Stomach (tissue), 8 donors: ENCODE measurements at regions not wholly inside any gene's neighbourhood (a gene's known extent, or its start where the extent isn't known, plus 50 kb on each side); places are given as distances from the start of the nearest gene placed in this dataset.
A peak's percentile ranks its signal among the peaks of the same experiment; 100 is the strongest.
"Not testable (repeated sequence)": the region's sequence is repeated elsewhere in the genome, so short reads cannot be mapped to it uniquely, and the experiment has no call there.

Experiments
- DNase-seq, 2 donors: peaks; one replicate each; pipeline versions ENCODE4 v3.0.0 to v3.0.0-alpha.2; 2013 to 2019
- H3K27ac ChIP-seq, 5 donors: fragments of 200-600 bp in 4 of 5; sonication (generic) in 4 of 5; one replicate each; pipeline ENCODE4 v1.5.1; 2013 to 2019; ENCODE audit warnings: mild to moderate bottlenecking in 1 of 5, moderate library complexity in 1 of 5
- H3K27me3 ChIP-seq, 3 donors: fragments of 200-600 bp; sonication (generic); one replicate each; pipeline ENCODE4 v1.5.1; 2017 to 2019; ENCODE audit warnings: mixed run types in 1 of 3
- H3K36me3 ChIP-seq, 4 donors: fragments of 200-600 bp; sonication (generic); 1 replicate in 3 of 4; 2 replicates in 1 of 4; pipeline ENCODE4 v1.5.1; 2016 to 2019
- H3K4me1 ChIP-seq, 4 donors: fragments of 200-600 bp; sonication (generic); one replicate each; pipeline ENCODE4 v1.5.1; 2016 to 2019
- H3K4me3 ChIP-seq, 4 donors: fragments of 200-600 bp; sonication (generic) in 3 of 4; one replicate each; pipeline ENCODE4 v1.5.1; 2016 to 2019; ENCODE audit warnings: mild to moderate bottlenecking in 1 of 4
- H3K9me3 ChIP-seq, 4 donors: fragments of 200-600 bp; sonication (generic); one replicate each; pipeline ENCODE4 v1.5.1; 2016 to 2019
- EP300 ChIP-seq: sonication (generic); formaldehyde crosslinking; IDR thresholded peaks from one replicate; pipeline ENCODE4 v1.6.1; 2017; ENCODE audit warnings: antibody characterized with exemption
- POLR2A ChIP-seq, 4 donors: fragments of 450-650 bp; IDR thresholded peaks; one replicate each; pipeline ENCODE4 v1.6.1; 2016; ENCODE audit warnings: antibody characterized with exemption in 4 of 4, control low read depth in 2 of 4, mild to moderate bottlenecking in 1 of 4, moderate library complexity in 1 of 4
- POLR2AphosphoS5 ChIP-seq, 3 donors: sonication (generic); formaldehyde crosslinking; IDR thresholded peaks; one replicate each; pipeline ENCODE4 v1.6.1; 2016; ENCODE audit warnings: antibody characterized with exemption in 3 of 3
- WGBS, 5 donors: extraction: QIAGEN DNeasy Blood & Tissue Kit in 3 of 5; methylation state at CpG; one replicate each; pipeline versions ENCODE4 v1.1.5 to v1.1.7; 2013 to 2018; 5-methylcytosine and 5-hydroxymethylcytosine counted together
- intact Hi-C: fragments of 100-400 bp; cut with DNase I; formaldehyde crosslinking; loops from one replicate; pipeline ENCODE4 v1.15.1; 2023; ENCODE audit warnings: low total_unique reads
- TF ChIP-seq, protein P1 (sequence below), 7 experiments: fragments of 450-650 bp in 4 of 7; fragments of 200-600 bp in 3 of 7; sonication (generic) in 3 of 7; IDR thresholded peaks; one replicate each; pipeline ENCODE4 v1.5.1; 2016 to 2019; ENCODE audit warnings: antibody characterized with exemption in 7 of 7, control low read depth in 2 of 7, mild to moderate bottlenecking in 1 of 7
- donor health status: healthy with polysubstance abuse.
- donor health status: Bipolar disorder and iron deficiency.
- donor health status: healthy.

DNA sequence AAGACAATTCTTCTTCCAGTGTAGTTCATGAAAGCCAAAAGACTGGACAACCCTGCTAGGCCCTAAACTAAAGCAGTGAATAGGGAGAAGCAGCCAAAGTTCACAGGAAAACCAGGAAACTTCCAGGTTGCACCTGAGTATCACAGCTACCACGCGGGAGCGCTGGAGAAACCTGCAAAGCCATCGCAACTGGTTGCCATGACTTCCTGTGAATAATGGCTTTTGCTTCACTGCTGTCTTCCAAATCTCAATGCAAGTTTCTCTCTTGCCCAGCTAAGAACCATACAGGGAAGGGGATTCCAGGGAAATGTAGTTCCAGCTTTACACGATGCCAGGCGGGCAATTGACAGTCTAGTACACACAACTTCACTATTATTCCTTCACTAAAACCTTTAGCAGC is 114.1 kb downstream of the GXYLT1 start:
- H3K27me3 ChIP-seq, result no peaks in the 10 kb centered on the region
- no peaks in the 10 kb centered on the region for H3K9me3 ChIP-seq
- no peak overlapping the region for H3K4me3 ChIP-seq
- DNase-seq, result no peak
- WGBS, 5 donors, result 90 to 97% (median 93%) methylated on average over 6 of the region's 6 CpGs
- no peak overlapping the region for H3K27ac ChIP-seq
- no peaks in the 10 kb centered on the region for H3K4me1 ChIP-seq
- H3K36me3 ChIP-seq, result no peaks in the 10 kb centered on the region
- intact Hi-C loops, result no loop called here
- TF ChIP-seq EP300 (no peak), POLR2A (IDR thresholded peaks at IDR 0.05) (no peak), POLR2AphosphoS5 (IDR thresholded peaks at IDR 0.05) (no peak)
- TF ChIP-seq, protein P1, sequence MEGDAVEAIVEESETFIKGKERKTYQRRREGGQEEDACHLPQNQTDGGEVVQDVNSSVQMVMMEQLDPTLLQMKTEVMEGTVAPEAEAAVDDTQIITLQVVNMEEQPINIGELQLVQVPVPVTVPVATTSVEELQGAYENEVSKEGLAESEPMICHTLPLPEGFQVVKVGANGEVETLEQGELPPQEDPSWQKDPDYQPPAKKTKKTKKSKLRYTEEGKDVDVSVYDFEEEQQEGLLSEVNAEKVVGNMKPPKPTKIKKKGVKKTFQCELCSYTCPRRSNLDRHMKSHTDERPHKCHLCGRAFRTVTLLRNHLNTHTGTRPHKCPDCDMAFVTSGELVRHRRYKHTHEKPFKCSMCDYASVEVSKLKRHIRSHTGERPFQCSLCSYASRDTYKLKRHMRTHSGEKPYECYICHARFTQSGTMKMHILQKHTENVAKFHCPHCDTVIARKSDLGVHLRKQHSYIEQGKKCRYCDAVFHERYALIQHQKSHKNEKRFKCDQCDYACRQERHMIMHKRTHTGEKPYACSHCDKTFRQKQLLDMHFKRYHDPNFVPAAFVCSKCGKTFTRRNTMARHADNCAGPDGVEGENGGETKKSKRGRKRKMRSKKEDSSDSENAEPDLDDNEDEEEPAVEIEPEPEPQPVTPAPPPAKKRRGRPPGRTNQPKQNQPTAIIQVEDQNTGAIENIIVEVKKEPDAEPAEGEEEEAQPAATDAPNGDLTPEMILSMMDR (IDR thresholded peaks at IDR 0.05), result no peak

DNA sequence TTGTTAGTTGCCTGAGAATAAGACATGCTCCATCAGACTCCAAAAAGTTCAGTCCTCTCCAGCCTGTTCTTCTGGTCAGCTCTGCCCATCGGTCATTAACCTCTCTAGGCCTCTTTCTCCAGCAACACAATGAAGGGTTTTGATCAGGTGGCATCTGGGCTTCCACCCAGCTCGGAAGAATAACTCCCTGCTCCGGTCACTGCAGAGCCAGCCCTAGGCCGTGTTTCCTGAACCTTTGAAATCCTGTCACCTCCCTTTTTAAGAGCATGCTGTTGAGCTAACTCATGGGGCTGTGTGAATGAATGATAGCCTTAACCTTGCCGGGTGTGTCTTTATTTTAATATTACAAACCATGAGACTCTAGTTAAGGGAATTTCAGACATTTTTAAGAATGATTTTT is 117.1 kb downstream of the GXYLT1 start:
- no peaks in the 10 kb centered on the region for H3K9me3 ChIP-seq
- no peak overlapping the region for H3K4me3 ChIP-seq
- DNase-seq, result no peak
- no peaks in the 10 kb centered on the region for H3K27me3 ChIP-seq
- no peaks in the 10 kb centered on the region for H3K36me3 ChIP-seq
- H3K4me1 ChIP-seq, result peaks cover 0 to 9% (median 3%) of the 10 kb centered on the region in 4 donors
- TF ChIP-seq POLR2A (IDR thresholded peaks at IDR 0.05) (no peak), POLR2AphosphoS5 (IDR thresholded peaks at IDR 0.05) (no peak), EP300 (no peak)
- TF ChIP-seq, protein P1 (IDR thresholded peaks at IDR 0.05), result no peak
- 70 to 84% (median 81%) methylated on average over 5 of the region's 5 CpGs for WGBS, 5 donors
- intact Hi-C loops, result loop anchor here (5.0 kb wide), 1 partner anchor 1080 kb away; no protein-coding TSS in a partner anchor
- H3K27ac ChIP-seq, result no peak overlapping the region

GRCh38 chr12:42024495-42024830 is 120.2 kb downstream of the GXYLT1 start:
- WGBS, 5 donors, result 14 to 20% (median 17%) methylated on average over 3 of the region's 3 CpGs
- H3K27ac ChIP-seq, result no peak overlapping the region

DNA sequence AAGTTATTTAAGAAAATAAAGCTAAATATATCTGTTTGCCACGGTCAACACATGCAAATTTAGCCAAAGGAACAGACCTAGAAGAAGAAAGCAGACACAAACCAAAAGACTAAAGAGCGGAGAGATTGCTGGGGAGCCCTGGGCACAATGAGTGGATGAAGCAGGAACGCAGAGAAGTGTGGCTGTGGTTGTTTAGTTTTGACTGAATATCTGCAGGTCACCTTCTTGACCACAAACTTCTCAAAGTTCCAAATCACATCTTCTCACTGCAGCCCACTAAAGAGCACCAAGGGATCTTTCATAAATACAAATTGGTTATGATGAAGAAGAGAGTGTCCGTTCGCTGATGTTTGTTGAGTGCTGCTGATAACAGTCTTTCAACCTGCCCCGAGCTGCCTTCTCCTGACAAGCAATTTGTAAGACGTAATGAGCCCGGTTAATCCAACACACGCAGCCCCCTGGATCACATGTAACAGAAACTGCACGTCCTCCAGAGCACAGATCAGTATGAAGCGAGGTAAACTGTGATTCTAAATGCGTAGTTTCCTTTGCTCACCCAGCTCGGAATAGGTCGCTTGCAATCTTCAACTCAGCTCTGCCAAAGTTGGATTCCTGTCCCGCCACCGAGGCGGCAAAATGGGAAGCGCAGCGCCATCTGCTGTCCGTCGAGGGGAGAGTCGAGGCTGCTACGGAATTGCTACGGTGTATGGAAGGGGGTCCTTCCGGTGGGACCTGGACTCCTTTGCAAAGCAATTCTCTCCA is 120.8 kb downstream of the GXYLT1 start:
- Histone ChIP-seq H3K4me1 (peaks cover 0 to 9% (median 3%) of the 10 kb centered on the region in 4 donors), H3K4me3 (peak overlapping the region; percentile 37 to 43 (median 39)), H3K27ac (no peak overlapping the region), H3K9me3 (no peaks in the 10 kb centered on the region), H3K27me3 (no peaks in the 10 kb centered on the region), H3K36me3 (no peaks in the 10 kb centered on the region)
- intact Hi-C loops, result loop anchor here (5.0 kb wide), 2 partner anchors 337 to 747 kb away; no protein-coding TSS in a partner anchor
- TF ChIP-seq POLR2AphosphoS5 (IDR thresholded peaks at IDR 0.05) (peak in 1 of 3 donors; percentile 22), POLR2A (IDR thresholded peaks at IDR 0.05) (no peak)
- TF ChIP-seq, protein P1 (IDR thresholded peaks at IDR 0.05), result peak in 5 of 7 experiments; percentile 75 to 94 (median 85)
- WGBS, 5 donors, result 7 to 12% (median 11%) methylated on average over 25 of the region's 25 CpGs
- DNase-seq, result peak; percentile 73 to 93

More at GRCh38 chr12:42024495-42024830, 120.2 kb downstream of the GXYLT1 start:
- TF ChIP-seq EP300 (no peak), POLR2AphosphoS5 (IDR thresholded peaks at IDR 0.05) (no peak), POLR2A (IDR thresholded peaks at IDR 0.05) (no peak)
- TF ChIP-seq, protein P1 (IDR thresholded peaks at IDR 0.05), result no peak
- Histone ChIP-seq H3K9me3 (no peaks in the 10 kb centered on the region), H3K36me3 (no peaks in the 10 kb centered on the region), H3K4me3 (peak overlapping the region in 3 of 4 donors; percentile 38 to 43 (median 40)), H3K27me3 (no peaks in the 10 kb centered on the region), H3K4me1 (peaks cover 0 to 9% (median 3%) of the 10 kb centered on the region in 4 donors)
- no peak for DNase-seq
- intact Hi-C loops, result loop anchor here (5.0 kb wide), 2 partner anchors 337 to 747 kb away; no protein-coding TSS in a partner anchor

DNA sequence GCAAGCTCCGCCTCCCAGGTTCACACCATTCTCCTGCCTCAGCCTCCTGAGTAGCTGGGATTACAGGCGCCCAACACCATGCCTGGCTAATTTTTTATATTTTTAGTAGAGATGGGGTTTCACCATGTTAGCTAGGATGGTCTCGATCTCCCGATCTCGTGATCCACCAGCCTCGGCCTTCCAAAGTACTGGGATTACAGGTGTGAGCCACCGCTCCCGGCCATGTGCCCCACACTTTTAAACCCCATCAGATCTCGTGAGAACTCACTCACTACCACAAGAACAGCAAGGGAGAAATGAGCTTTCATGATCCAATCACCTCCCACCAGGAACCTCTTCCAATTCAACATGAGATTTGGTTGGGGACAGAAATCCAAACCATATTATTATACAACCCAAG is 122.7 kb downstream of the GXYLT1 start:
- H3K4me1 ChIP-seq, DNase-seq, H3K4me3 ChIP-seq, H3K27ac ChIP-seq, H3K9me3 ChIP-seq, H3K27me3 ChIP-seq, H3K36me3 ChIP-seq: not testable (repeated sequence)
- WGBS, 5 donors, result 89 to 95% (median 94%) methylated on average over 9 of the region's 9 CpGs
- intact Hi-C loops, result loop anchor here (5.0 kb wide), 2 partner anchors 335 to 745 kb away; no protein-coding TSS in a partner anchor
